ENCODE measurements at regions not wholly inside any gene's neighbourhood (a gene's known extent, or its start where the extent isn't known, plus 50 kb on each side); places are given as distances from the start of the nearest gene placed in this dataset.

GRCh38 chr7:10824154-10824553, 149.5 kb upstream of the PHF14 start:
- no peaks in the 10 kb centered on the region for H3K9me3 ChIP-seq
- no peaks in the 10 kb centered on the region for H3K36me3 ChIP-seq
- no peak overlapping the region for H3K4me2 ChIP-seq
- no peaks in the 10 kb centered on the region for H3K4me1 ChIP-seq
- H3K9ac ChIP-seq, result no peak overlapping the region
- no peaks in the 10 kb centered on the region for H4K20me1 ChIP-seq
- no peaks in the 10 kb centered on the region for H3K27me3 ChIP-seq
- H3K27ac ChIP-seq, result no peak overlapping the region
- no peak for TF ChIP-seq Cebpa-rat (IDR thresholded peaks at IDR 0.05)
- H3K4me3 ChIP-seq, result no peak overlapping the region

DNA sequence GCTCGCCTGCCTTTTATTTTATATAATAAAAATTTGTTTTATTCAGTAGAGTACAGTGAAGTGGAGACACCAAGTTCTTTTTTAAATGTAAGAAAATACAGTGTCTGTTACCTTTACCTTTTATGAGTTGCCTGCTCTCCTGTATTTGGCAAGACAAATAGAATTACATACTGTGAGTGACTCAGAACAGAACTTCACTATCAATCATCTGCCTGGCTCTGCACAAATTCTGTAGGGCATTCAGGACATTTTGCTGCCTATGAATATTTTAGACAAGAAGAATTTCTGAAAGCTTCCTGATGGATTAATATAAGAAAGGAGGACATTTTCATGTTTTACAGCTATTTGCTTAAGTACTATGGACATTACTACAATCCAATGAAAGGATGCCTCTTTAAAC, 135.4 kb upstream of the PHF14 start:
- no peaks in the 10 kb centered on the region for H3K27me3 ChIP-seq
- no peaks in the 10 kb centered on the region for H3K9me3 ChIP-seq
- no peak for TF ChIP-seq Cebpa-rat (IDR thresholded peaks at IDR 0.05)
- no peaks in the 10 kb centered on the region for H3K4me1 ChIP-seq
- no peaks in the 10 kb centered on the region for H4K20me1 ChIP-seq
- no peak overlapping the region for H3K4me2 ChIP-seq
- no peaks in the 10 kb centered on the region for H3K36me3 ChIP-seq
- H3K4me3 ChIP-seq, result no peak overlapping the region
- H3K9ac ChIP-seq, result no peak overlapping the region
- no peak overlapping the region for H3K27ac ChIP-seq

- Histone ChIP-seq H3K27me3 (no peaks in the 10 kb centered on the region), H3K4me2 (no peak overlapping the region), H3K9me3 (no peaks in the 10 kb centered on the region), H3K27ac (no peak overlapping the region), H3K9ac (no peak overlapping the region), H3K4me1 (no peaks in the 10 kb centered on the region), H4K20me1 (no peaks in the 10 kb centered on the region), H3K36me3 (no peaks in the 10 kb centered on the region), H3K4me3 (no peak overlapping the region)
- TF ChIP-seq Cebpa-rat (IDR thresholded peaks at IDR 0.05), result no peak
These were observed 128.4 kb upstream of the PHF14 start for GRCh38 chr7:10845225-10845624.

DNA sequence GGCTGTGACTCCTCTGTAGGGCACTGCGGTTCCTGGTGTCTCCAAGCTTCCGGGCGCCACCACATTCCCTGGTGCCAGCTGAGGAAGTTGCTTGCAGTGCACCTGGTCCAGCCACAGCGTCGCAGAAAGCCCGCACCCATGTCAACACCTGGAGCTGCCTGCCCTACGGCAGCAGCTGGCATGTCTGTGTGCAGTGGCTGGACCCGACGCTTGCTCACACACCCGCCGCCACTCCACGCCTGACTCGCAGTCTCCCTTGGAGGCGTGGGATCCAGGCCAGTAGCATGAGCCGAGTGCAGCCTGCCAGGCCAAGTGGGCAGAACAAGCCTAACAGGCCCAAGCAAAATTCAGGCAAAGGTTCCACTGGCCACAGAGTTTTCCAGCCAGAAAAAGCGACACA, 118.1 kb upstream of the PHF14 start:
- Histone ChIP-seq H3K4me1 (no peaks in the 10 kb centered on the region), H4K20me1 (no peaks in the 10 kb centered on the region), H3K27ac (no peak overlapping the region), H3K36me3 (no peaks in the 10 kb centered on the region), H3K4me3 (no peak overlapping the region), H3K9ac (no peak overlapping the region), H3K27me3 (no peaks in the 10 kb centered on the region), H3K4me2 (no peak overlapping the region), H3K9me3 (no peaks in the 10 kb centered on the region)
- no peak for TF ChIP-seq Cebpa-rat (IDR thresholded peaks at IDR 0.05)

- TF ChIP-seq Cebpa-rat (IDR thresholded peaks at IDR 0.05), result no peak
These were observed 113.2 kb upstream of the PHF14 start for GRCh38 chr7:10860516-10860915.

DNA sequence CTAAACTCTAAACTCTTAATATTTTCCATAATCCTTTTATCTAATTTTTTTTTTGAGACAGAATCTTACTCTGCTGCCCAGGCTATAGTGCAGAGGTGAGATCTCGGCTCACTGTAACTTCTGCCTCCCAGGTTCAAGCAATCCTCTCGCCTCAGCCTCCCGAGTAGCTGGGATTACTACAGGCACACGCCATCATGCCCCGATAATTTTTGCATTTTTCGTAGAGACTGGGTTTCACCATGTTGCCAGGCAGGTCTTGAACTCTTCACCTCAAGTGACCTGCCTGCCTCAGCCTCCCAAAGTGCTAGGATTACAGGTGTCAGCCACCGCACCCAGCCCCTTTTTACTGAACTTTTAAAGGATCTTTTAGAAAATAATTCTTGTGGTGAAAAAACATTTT, 110.2 kb upstream of the PHF14 start:
- Histone ChIP-seq H3K27ac (no peak overlapping the region), H3K4me2 (no peak overlapping the region), H3K9me3 (no peaks in the 10 kb centered on the region), H4K20me1 (no peaks in the 10 kb centered on the region), H3K9ac (no peak overlapping the region), H3K4me3 (no peak overlapping the region), H3K27me3 (no peaks in the 10 kb centered on the region), H3K36me3 (no peaks in the 10 kb centered on the region), H3K4me1 (no peaks in the 10 kb centered on the region)
- no peak for TF ChIP-seq Cebpa-rat (IDR thresholded peaks at IDR 0.05)

More at GRCh38 chr7:10860516-10860915, 113.2 kb upstream of the PHF14 start:
- Histone ChIP-seq H3K9ac (no peak overlapping the region), H4K20me1 (no peaks in the 10 kb centered on the region), H3K9me3 (no peaks in the 10 kb centered on the region), H3K36me3 (no peaks in the 10 kb centered on the region), H3K4me1 (no peaks in the 10 kb centered on the region), H3K4me2 (no peak overlapping the region), H3K27me3 (no peaks in the 10 kb centered on the region), H3K4me3 (no peak overlapping the region), H3K27ac (no peak overlapping the region)

DNA sequence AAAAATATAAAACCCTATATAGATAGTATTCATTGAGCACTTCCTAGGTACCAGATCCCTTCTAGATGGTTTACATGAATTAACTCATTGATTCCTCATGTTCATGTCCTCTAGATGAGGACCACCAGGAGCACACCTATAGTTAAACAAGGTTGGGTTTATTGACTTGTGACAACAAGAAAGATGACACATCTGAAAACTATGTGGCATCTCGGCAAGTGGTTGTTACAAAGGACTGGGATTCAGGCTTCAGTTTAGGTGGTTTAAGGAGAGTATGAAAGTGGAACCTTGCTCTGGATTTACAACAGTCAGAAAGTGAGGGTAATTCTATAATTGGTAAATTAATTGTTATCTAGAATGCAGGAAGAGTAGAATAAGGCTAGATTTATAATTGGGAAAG, 99.0 kb upstream of the PHF14 start:
- no peaks in the 10 kb centered on the region for H3K36me3 ChIP-seq
- no peaks in the 10 kb centered on the region for H4K20me1 ChIP-seq
- no peak overlapping the region for H3K27ac ChIP-seq
- no peak for TF ChIP-seq Cebpa-rat (IDR thresholded peaks at IDR 0.05)
- 0 out of 2 replicates have a peak, but pooled peaks cover 14% of the 10 kb centered on the region for H3K9me3 ChIP-seq
- H3K27me3 ChIP-seq, result no peaks in the 10 kb centered on the region
- no peaks in the 10 kb centered on the region for H3K4me1 ChIP-seq
- no peak overlapping the region for H3K4me2 ChIP-seq
- no peak overlapping the region for H3K4me3 ChIP-seq
- H3K9ac ChIP-seq, result no peak overlapping the region

GRCh38 chr7:10875080-10875479, 98.6 kb upstream of the PHF14 start:
- no peak overlapping the region for H3K9ac ChIP-seq
- no peak for TF ChIP-seq Cebpa-rat (IDR thresholded peaks at IDR 0.05)
- no peaks in the 10 kb centered on the region for H3K36me3 ChIP-seq
- no peak overlapping the region for H3K27ac ChIP-seq
- H3K4me1 ChIP-seq, result no peaks in the 10 kb centered on the region
- no peaks in the 10 kb centered on the region for H4K20me1 ChIP-seq
- 0 out of 2 replicates have a peak, but pooled peaks cover 14% of the 10 kb centered on the region for H3K9me3 ChIP-seq
- no peak overlapping the region for H3K4me3 ChIP-seq
- H3K27me3 ChIP-seq, result no peaks in the 10 kb centered on the region
- H3K4me2 ChIP-seq, result no peak overlapping the region

- Histone ChIP-seq H3K27me3 (no peaks in the 10 kb centered on the region), H3K4me1 (peaks cover 11% of the 10 kb centered on the region), H3K9me3 (no peaks in the 10 kb centered on the region), H3K27ac (no peak overlapping the region), H3K4me2 (peak overlapping the region; percentile 33; the same call in 1 of the 2 replicates), H3K9ac (no peak overlapping the region), H3K4me3 (no peak overlapping the region), H4K20me1 (no peaks in the 10 kb centered on the region), H3K36me3 (no peaks in the 10 kb centered on the region)
- TF ChIP-seq Cebpa-rat (IDR thresholded peaks at IDR 0.05), result no peak
These were observed 84.8 kb upstream of the PHF14 start for GRCh38 chr7:10888861-10889260.

DNA sequence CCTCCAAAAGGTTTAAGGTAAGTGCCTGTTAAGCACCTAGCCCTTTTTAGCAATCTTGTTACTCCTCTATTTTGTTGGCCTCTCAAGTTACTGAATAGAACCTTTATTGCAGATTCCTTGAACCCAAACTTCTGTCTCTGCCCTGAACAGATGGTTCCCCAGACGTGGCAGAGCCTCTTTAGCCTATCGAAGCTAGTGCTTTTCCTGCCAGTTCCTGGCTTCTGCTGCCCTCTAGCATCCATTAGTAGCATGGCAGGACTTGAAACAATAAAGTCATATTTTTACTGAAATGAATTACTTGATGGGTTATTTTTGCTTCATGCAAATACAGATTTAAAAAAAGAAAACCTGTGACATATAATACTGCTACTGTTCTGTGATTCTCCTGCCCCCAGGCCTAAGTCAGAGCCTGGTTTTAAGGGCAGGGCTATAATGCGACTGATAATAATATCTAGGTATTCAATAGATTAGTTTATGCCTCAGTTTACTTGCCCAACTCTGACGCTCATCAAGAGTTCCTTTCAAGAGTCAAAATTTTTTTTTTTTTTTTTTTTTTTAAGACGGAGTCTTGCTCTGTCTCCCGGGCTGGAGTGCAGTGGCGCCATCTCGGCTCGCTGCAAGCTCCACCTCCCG, 84.3 kb upstream of the PHF14 start:
- Histone ChIP-seq H3K9me3 (no peaks in the 10 kb centered on the region), H3K9ac (no peak overlapping the region), H3K27me3 (no peaks in the 10 kb centered on the region), H4K20me1 (no peaks in the 10 kb centered on the region), H3K27ac (no peak overlapping the region), H3K4me3 (no peak overlapping the region), H3K36me3 (no peaks in the 10 kb centered on the region), H3K4me2 (peak overlapping the region; percentile 33; the same call in 1 of the 2 replicates), H3K4me1 (peaks cover 11% of the 10 kb centered on the region)
- TF ChIP-seq Cebpa-rat (IDR thresholded peaks at IDR 0.05), result no peak

- peaks cover 25% of the 10 kb centered on the region for H3K9me3 ChIP-seq
- no peaks in the 10 kb centered on the region; the same call in 1 of the 2 replicates for H3K36me3 ChIP-seq
- H3K27me3 ChIP-seq, result no peaks in the 10 kb centered on the region
- H3K4me2 ChIP-seq, result no peak overlapping the region
- no peak overlapping the region for H3K4me3 ChIP-seq
- H4K20me1 ChIP-seq, result no peaks in the 10 kb centered on the region
- no peak for TF ChIP-seq Cebpa-rat (IDR thresholded peaks at IDR 0.05)
- H3K4me1 ChIP-seq, result no peaks in the 10 kb centered on the region
- no peak overlapping the region for H3K27ac ChIP-seq
- H3K9ac ChIP-seq, result no peak overlapping the region
These were observed 65.1 kb upstream of the PHF14 start for GRCh38 chr7:10908600-10908999.

Data from BLaER1 (cell line).